ENCODE measurements at regions not wholly inside any gene's neighbourhood (a gene's known extent, or its start where the extent isn't known, plus 50 kb on each side); places are given as distances from the start of the nearest gene placed in this dataset.

DNA sequence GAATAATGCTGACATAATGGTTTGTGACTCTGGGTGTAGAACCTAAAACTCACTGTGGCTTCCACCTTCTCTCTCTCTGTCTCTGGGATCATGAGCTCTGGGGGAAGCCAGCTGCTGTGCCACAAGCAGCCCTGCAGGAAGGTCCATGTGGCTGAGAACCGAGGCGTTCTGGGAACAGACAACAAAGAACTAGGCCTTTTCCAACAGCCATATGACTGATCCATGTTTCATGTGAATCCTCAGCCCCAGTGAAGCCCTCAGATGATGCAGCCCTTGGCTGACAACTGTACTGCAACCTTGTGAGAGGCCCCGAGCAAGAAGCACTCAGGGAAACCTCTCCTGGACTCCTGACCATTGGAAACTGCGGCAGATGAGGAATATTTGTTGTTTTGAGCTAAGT is 56.6 kb downstream of the HLA-G start:
- TF ChIP-seq, protein P1, sequence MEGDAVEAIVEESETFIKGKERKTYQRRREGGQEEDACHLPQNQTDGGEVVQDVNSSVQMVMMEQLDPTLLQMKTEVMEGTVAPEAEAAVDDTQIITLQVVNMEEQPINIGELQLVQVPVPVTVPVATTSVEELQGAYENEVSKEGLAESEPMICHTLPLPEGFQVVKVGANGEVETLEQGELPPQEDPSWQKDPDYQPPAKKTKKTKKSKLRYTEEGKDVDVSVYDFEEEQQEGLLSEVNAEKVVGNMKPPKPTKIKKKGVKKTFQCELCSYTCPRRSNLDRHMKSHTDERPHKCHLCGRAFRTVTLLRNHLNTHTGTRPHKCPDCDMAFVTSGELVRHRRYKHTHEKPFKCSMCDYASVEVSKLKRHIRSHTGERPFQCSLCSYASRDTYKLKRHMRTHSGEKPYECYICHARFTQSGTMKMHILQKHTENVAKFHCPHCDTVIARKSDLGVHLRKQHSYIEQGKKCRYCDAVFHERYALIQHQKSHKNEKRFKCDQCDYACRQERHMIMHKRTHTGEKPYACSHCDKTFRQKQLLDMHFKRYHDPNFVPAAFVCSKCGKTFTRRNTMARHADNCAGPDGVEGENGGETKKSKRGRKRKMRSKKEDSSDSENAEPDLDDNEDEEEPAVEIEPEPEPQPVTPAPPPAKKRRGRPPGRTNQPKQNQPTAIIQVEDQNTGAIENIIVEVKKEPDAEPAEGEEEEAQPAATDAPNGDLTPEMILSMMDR (IDR thresholded peaks at IDR 0.05): no peak
- DNase-seq (ENCODE audit: low spot score): no peak
- no peaks in the 10 kb centered on the region for H3K27me3 ChIP-seq
- H3K9me3 ChIP-seq: no peaks in the 10 kb centered on the region
- H3K4me3 ChIP-seq: no peak overlapping the region
- H3K27ac ChIP-seq: no peak overlapping the region
- no peaks in the 10 kb centered on the region for H3K4me1 ChIP-seq
- H3K36me3 ChIP-seq: no peaks in the 10 kb centered on the region

DNA sequence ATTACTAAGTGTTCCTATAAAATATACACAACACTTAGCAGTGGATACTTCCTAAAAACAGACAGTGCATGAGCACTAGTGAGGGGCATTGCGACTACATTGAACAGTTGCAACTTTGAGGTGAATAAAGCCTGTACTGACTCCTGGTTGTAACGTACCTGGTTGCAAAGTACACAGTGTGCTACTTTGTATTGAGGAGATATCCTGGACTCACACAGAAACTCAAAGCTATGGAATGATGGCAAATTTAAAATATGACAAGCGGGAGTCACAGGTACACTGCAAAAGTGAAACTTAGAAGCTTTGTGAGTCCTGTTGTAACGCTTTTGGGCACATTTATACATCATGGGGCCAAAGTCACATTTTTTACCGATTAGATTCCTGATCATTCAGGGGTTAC is 55.6 kb upstream of the HLA-A start:
- Histone ChIP-seq H3K9me3 (no peaks in the 10 kb centered on the region), H3K36me3 (no peaks in the 10 kb centered on the region), H3K27ac (peak overlapping the region in 1 of 2 donors; percentile 90), H3K27me3 (no peaks in the 10 kb centered on the region), H3K4me3 (peak overlapping the region in 1 of 2 donors; percentile 63), H3K4me1 (no peaks in the 10 kb centered on the region)
- TF ChIP-seq, protein P1 (IDR thresholded peaks at IDR 0.05): no peak
- no peak for DNase-seq (ENCODE audit: low spot score)

DNA sequence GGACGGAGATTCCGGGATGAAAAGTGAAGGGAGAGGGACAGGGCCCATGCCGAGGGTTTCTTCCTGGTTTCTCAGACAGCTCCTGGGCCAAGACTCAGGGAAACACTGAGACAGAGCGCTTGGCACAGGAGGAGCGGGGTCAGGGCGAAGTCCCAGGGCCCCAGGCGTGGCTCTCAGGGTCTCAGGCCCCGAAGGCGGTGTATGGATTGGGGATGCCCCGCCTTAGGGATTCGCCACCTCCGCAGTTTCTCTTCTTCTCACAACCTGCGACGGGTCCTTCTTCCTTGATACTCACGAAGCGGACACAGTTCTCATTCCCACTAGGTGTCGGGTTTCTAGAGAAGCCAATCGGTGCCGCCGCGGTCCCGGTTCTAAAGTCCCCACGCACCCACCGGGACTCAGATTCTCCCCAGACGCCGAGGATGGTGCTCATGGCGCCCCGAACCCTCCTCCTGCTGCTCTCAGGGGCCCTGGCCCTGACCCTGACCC is 55.0 kb upstream of the HLA-A start:
- H3K27me3 ChIP-seq: no peaks in the 10 kb centered on the region
- no peaks in the 10 kb centered on the region for H3K36me3 ChIP-seq
- H3K4me1 ChIP-seq: no peaks in the 10 kb centered on the region
- peak overlapping the region in 1 of 2 donors; percentile 63 for H3K4me3 ChIP-seq
- H3K27ac ChIP-seq: peak overlapping the region in 1 of 2 donors; percentile 90
- DNase-seq (ENCODE audit: low spot score): peak; percentile 70
- TF ChIP-seq, protein P1 (IDR thresholded peaks at IDR 0.05): no peak
- no peaks in the 10 kb centered on the region for H3K9me3 ChIP-seq

DNA sequence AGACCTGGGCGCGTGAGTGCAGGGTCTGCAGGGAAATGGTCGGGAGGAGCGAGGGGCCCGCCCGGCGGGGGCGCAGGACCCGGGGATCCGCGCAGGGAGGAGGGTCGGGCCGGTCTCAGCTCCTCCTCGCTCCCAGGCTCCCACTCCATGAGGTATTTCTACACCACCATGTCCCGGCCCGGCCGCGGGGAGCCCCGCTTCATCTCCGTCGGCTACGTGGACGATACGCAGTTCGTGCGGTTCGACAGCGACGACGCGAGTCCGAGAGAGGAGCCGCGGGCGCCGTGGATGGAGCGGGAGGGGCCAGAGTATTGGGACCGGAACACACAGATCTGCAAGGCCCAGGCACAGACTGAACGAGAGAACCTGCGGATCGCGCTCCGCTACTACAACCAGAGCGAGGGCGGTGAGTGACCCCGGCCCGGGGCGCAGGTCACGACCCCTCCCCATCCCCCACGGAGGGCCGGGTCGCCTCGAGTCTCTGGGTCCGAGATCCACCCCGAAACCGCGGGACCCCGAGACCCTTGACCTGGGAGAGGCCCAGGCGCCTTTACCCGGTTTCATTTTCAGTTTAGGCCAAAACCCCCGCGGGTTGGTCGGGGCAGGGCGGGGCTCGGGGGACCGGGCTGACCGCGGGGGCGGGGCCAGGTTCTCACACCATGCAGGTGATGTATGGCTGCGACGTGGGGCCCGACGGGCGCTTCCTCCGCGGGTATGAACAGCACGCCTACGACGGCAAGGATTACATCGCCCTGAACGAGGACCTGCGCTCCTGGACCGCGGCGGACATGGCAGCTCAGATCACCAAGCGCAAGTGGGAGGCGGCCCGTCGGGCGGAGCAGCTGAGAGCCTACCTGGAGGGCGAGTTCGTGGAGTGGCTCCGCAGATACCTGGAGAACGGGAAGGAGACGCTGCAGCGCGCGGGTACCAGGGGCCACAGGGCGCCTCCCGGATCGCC is 54.2 kb upstream of the HLA-A start:
- peak; percentile 82 for DNase-seq (ENCODE audit: low spot score)
- TF ChIP-seq, protein P1 (IDR thresholded peaks at IDR 0.05): no peak
- Histone ChIP-seq H3K4me3 (peak overlapping the region in 1 of 2 donors; percentile 63), H3K36me3 (no peaks in the 10 kb centered on the region), H3K27ac (peak overlapping the region in 1 of 2 donors; percentile 90), H3K9me3 (no peaks in the 10 kb centered on the region), H3K4me1 (no peaks in the 10 kb centered on the region), H3K27me3 (no peaks in the 10 kb centered on the region)

All from right atrium auricular region (tissue), 2 donors.